ENCODE measurements at regions not wholly inside any gene's neighbourhood (a gene's known extent, or its start where the extent isn't known, plus 50 kb on each side); places are given as distances from the start of the nearest gene placed in this dataset.

DNA sequence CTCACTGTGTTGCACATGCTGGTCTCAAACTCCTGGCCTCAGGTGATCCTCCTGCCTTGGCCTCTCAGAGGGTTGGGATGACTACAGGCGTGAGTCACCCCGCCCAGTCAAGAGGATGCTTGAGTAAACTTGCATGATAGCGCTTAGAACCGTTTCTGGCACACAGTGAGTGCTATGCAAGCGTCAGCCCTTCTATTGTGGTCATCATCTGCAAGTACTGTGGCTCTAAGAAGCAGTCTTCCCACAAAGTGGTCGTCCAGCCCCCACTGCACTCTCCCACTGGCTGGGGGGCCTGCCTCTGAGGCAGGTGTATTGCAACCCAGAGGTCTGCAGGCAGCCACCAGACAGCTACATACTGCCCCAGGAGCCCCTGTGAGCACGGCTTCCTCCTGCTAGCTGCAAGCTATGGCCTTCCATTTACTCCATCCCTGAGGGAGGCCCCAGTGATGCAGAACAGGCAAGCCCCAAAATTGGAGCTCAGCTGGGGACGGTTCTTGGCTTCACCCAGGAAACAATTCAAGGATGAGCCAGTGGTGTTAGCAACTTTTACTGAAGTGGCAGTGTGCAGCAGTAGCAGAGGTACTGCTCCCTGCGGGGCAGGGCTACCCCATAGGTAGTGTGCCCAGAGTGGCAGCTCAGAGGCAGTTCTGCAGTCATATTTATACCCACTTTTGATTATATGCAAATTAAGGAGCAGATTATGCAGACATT lies 95.4 kb downstream of the LSM3 start:
- no peak for DNase-seq

DNA sequence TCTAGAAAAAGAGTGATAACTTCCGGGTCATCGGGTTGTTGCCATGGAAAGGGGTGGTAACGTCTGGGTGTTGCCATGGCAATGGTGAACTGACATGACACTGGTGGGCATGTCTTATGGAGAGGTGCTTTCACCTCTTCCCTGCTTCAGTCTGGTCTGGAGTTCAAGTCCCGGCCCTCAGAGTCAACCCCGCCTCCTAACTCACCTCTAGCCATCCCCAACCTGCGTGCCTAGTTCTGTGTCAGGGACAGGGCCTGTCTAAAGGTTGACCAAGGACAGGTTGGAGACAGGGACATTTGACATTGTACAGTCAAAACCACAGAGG lies 96.0 kb downstream of the LSM3 start:
- DNase-seq: no peak

DNA sequence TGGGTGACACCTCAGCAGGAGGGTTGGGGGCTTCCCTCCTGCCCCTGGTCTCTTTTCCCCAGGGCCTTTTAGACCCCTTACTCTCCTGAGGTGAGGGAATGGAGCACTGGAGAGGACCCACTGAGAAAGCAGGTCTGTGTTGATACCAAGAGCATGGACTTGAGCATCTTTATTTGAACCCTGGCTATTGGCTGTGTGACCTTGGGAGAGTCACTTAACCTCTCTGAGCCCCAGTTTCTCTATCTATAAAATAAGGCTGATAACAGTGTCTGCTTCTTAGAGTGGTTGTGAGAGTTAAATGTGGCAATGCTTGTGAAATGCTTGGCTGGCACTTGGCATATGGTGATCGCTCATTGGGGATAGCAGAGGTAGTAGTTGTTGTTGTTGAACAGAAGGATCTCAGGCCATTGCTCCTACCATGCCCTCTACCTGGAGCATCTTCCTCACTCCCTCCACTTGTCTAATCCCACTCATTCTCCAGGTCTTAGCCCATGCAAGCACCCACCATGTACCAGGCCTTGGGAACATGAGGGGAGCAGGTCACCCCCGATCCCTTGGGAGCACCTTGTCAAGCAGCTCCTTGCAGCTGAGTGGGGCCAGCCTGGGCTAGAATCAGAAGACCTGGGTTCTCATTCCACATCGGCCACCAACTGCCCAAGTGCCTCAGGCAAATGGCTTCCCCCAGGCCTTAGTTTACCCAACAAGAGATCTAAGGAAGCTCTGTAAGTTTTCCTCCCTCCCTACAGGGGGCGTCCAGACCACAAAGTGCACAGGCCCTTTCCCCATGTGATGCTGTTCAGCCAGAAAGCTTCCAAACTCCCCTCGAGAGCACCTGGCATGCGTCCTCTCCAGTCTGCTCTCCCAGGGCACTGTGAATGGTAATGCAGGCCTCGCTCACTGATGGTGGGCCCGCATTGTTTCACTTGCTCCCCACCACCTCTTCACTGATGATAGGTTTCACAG lies 96.7 kb downstream of the LSM3 start:
- peak; percentile 40 for DNase-seq

DNA sequence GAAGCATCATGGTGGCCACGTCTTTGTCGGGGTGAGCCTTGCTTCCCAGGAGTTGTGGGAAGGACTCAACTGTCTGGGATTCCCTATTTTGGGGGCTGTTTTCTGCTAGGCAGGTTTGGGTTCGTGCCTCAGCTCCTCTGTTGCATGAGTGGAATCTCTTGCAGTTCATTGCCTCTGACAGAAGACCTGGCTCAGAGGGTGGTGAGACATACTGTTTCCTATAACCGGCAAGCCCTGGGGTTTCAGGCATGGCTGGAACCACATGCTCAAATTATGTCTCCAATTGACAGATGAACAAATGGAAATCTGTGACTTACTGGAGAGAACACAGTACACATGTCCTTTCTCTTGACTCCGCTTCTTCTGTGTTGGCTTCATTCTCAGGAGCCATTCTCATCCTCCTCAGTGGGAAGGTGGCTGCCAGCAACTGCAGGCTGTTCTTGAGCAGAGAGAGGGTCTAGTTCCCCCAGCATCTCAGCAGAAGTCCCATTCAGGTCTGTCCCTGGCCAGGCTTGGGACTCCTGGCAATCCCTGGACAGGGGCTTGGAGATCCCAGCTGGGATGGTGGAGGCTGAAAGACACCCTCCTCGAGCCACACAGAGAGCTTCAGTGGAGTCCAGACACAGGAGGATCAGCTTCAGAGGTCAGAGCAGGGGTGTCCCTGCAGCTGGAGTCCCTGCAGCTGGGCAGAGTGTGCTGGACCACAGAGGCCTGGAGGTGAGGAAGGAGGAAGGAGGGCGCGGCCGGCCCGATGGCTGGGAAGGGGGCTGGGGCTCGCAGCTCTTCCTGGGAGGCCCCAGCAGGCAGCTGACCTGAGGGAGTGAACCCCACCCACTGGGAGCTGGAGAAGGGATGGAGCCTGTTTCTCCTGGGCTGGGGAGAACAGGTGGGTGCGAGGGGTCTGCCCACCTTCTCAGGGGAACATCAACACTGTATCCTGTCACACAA lies 97.6 kb downstream of the LSM3 start:
- no peak for DNase-seq

DNA sequence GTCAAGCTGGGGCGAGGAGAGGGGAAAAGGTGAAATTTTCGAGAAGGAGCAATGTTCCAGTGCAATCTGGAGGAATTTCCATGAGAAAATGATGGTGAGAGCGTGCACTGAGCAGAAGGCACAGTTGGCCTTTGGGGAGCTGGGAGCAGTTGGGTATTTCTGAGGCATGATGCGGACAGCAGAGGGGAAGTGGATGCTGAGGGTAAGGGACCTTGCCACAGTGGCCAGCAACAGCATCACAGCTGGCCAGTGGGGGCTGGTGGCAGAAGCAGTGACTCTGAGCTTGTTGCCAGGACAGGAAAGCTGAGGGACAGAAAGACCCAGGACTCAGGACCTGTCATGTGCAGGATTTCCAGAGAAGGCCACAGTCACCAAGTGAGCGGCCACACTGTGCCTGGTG lies 98.9 kb downstream of the LSM3 start:
- no peak for DNase-seq

DNA sequence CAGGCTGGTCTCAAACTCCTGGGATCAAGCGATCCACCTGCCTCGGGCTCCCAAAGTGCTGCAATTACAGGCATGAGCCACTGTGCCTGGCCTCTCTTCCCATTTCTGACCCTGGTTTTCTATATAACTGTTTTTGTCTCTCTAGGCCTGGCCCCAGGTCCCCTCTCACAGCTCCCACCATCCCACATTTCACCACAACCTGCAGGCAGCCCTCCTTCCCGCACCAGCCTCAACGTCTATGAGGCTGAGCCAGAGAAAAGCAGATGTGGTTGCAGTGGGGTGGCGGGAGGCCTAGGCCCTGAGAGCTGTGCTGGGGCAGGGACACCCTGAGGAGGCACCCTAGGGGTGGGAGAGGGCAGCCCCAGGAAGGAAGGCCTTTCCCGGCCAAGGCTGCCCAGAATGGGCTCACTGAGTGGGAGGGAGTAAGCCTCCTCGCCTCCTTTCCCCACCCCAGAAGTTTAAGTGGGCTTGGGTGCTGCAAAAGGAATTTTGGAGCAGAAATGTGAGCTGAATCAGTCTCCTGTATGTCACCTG lies 99.7 kb downstream of the LSM3 start:
- no peak for DNase-seq

- no peak for DNase-seq
Observed at GRCh38 chr3:14278799-14279625, 100.4 kb downstream of the LSM3 start.

DNA sequence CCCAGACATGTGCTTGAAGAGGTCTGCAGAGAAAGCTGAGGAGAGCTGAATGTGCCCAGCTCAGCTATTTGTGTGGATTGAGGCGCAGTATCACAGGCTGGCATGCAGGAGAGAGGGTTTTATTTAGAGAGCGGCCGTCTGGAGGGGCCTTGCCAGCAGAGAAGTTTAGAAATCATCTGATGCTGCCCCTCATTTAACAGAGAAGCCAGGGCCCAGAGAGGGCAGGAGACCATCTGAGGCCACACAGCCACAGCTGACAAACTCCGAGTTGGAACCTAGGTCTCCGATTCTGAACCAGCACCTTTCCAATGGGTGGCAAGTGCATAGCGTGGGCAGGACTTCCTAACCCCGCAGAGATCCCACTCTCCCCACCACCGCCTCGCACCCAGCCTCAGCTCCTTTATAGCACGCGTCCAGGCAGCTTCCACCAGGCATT lies 101.0 kb downstream of the LSM3 start:
- no peak for DNase-seq

DNA sequence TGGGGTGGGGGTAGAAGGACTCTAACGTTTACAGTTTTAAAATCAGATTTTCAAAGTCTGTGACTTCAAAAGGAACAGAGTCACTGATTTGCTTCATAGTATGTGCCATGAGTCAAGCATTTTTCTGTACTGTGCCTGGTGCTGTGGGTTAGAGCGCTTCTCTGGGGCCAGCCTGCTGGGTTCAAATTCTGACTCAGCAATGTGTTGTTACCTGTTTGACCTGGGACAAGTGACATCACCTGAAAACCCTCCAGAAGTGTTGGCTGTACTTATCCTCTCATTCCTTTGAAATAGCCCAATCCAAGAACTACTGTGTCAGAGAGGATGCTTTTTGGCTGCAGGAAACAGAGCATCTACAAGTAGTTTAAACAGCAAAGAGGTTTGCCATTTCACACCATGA lies 101.7 kb downstream of the LSM3 start:
- no peak for DNase-seq

DNA sequence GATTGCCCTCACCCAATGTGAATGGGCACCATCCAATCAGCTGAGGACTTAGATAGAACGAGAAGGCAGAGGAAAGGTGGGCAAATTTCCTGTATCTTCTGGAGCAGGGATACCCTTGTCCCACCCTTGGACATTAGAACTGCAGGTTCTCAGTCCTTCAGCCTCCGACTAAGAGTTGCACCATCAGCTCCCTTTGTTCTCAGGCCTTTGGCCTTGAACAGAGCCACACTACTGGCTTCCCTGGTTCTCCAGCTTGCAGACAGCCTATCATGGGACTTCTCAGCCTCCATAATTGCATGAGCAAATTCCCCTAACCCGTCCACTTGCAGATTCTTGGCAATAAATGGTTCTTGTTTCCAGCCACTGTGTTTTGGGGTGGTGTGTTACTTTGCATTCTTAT lies 102.4 kb downstream of the LSM3 start:
- no peak for DNase-seq

- DNase-seq: no peak
Observed at GRCh38 chr3:14282001-14282705, 103.5 kb downstream of the LSM3 start.

- DNase-seq: no peak
Observed at GRCh38 chr3:14282706-14283075, 104.1 kb downstream of the LSM3 start.

- DNase-seq: no peak
Observed at GRCh38 chr3:14283092-14283812, 104.6 kb downstream of the LSM3 start.

- DNase-seq: no peak
Observed at GRCh38 chr3:14283813-14284438, 105.3 kb downstream of the LSM3 start.

- DNase-seq: no peak
Observed at GRCh38 chr3:14284694-14285547, 106.3 kb downstream of the LSM3 start.

DNA sequence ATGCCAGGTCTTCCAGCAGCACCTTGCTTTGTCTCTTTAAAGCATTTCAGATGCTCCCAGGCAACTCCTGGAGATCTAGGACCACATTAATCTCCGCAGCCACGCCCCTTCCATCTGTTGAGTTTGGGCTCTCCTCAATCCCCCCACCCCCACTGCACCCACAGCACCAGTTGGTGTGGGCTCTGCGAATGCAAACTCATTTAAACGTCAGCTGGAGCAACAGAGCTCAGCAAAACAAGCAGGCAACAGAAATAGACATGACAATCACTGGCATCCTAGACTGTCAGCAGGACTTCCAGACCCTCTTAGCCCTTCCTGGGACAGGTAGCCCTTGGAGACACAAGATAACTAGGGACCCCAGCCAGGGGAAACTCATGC lies 106.9 kb downstream of the LSM3 start:
- DNase-seq: no peak

DNA sequence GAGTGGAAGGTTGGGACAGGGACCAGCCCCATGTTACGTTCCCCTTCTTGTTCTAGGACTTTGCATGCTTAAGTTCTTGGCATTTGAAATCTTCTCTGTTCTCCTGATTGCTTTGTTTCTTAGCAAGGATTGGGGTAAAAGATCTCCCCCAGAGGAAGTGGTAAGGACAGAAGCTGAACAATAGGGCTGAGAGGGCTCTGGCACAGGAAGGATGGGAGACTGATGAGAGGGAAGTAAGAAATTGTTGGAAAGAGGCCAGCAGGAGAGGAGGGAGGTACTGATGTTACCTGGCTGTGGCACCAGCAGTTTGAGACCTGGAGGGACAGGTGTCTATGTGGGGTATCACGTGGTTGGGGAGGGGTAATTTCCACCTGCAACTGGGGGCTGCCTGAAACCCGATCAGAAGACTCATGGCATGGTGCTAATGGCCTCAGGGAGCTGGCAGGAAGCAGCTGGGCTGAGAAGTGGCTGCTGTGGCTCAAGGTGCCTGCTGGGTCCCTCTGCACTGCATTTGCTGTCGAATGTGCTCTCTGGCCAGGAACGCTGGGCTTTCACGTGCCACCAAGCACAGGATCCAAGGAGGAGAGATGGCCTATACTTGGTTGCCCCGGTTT lies 108.4 kb downstream of the LSM3 start:
- DNase-seq: no peak

DNA sequence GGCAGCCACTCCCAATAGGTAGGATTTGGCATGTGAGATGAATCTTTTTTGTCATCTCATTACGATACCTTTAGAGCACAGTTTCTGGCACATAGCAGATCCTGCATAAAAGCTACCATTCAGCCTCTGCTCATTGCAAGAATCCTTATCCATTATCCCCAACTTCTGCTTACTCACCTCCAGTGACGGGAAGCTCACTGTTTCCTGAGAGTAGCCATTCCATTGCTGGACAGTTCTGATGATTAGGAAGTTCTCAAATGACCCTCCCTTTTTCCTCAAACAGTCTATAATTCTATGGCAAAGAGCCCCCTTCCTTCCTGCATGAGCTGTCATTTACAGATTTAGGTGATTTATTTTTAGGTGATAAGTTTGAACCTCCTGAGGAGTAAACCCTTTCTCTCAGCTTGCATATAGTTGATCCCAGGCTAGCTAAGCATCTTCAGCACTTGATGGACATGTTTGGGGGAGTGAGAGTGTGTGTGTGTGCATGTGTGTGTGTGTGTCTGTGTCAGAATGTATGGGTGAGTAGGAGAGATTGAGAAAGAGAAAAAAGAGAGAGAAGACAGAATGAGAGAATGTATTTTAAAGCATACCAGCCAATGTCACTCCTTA lies 109.7 kb downstream of the LSM3 start:
- no peak for DNase-seq

Measured in hematopoietic multipotent progenitor cell treated with erythropoietin and hydrocortisone succinate and interleukin-3 and kit ligand, for 8 days (in vitro differentiated cells).